ENCODE measurements at regions not wholly inside any gene's neighbourhood (a gene's known extent, or its start where the extent isn't known, plus 50 kb on each side); places are given as distances from the start of the nearest gene placed in this dataset.

- H3K27ac ChIP-seq (ENCODE audit: insufficient read length, low read depth, low read length), result no peak overlapping the region
- H2BK120ac ChIP-seq (ENCODE audit: low read depth, low read length, poor library complexity, severe bottlenecking), result no peak overlapping the region
- no peak overlapping the region for H3K4ac ChIP-seq (ENCODE audit: low read depth, low read length)
- no peak overlapping the region for H3K4me2 ChIP-seq (ENCODE audit: insufficient read depth, insufficient read length, low read length)
- no peak overlapping the region for H2BK20ac ChIP-seq (ENCODE audit: low read depth, low read length, poor library complexity, severe bottlenecking)
- no peaks in the 10 kb centered on the region for H3K23me2 ChIP-seq (ENCODE audit: insufficient read length, low read depth, low read length, poor library complexity, severe bottlenecking)
- no CpG with 5 or more reads among the region's 1 CpG for WGBS (ENCODE audit: extremely low coverage, insufficient read length, low lambda C conversion rate)
- H2BK12ac ChIP-seq (ENCODE audit: insufficient read length, low read depth, low read length), result no peak overlapping the region
- H2BK5ac ChIP-seq (ENCODE audit: insufficient read length, low read length), result no peak overlapping the region
- Mint-ChIP-seq H3K9me3 (peaks cover 16 to 18% of the 10 kb centered on the region in 2 experiments), H3K27ac (no peak overlapping the region), H3K36me3 (ENCODE audit: insufficient read depth in 1 of 3, low read depth in 3 of 3) (peaks cover 7 to 15% (median 10%) of the 10 kb centered on the region in 3 experiments), H3K4me1 (peaks cover 11 to 12% of the 10 kb centered on the region in 2 experiments; a peak in 3 of 4 replicates), H3K27me3 (ENCODE audit: low read depth) (no peaks in the 10 kb centered on the region), H3K4me3 (no peak overlapping the region)
- H2AFZ ChIP-seq (ENCODE audit: low read length), result no peak overlapping the region
- H4K91ac ChIP-seq (ENCODE audit: insufficient read length, low read depth, low read length), result no peak overlapping the region
- no peak overlapping the region for H2BK15ac ChIP-seq (ENCODE audit: low read depth, low read length)
- no peaks in the 10 kb centered on the region for H3K27me3 ChIP-seq (ENCODE audit: insufficient read depth, low read length)
- no peaks in the 10 kb centered on the region for H3K79me2 ChIP-seq (ENCODE audit: insufficient read depth, low read length)
- H3T11ph ChIP-seq (ENCODE audit: low read length), result no peak overlapping the region
- no peaks in the 10 kb centered on the region for H4K20me1 ChIP-seq (ENCODE audit: control insufficient read depth, insufficient read depth, insufficient read length)
- H3K9ac ChIP-seq (ENCODE audit: extremely low read depth, insufficient read length, low read length), result no peak overlapping the region
- no peaks in the 10 kb centered on the region for H3K79me1 ChIP-seq (ENCODE audit: insufficient read depth, low read depth, low read length, poor library complexity, severe bottlenecking)
- no peaks in the 10 kb centered on the region for H3K9me3 ChIP-seq (ENCODE audit: control insufficient read depth, low read depth, low read length)
- H3K56ac ChIP-seq (ENCODE audit: insufficient read length, low read depth, low read length), result no peak overlapping the region
- no peak overlapping the region for H3K14ac ChIP-seq (ENCODE audit: insufficient read depth, low read length)
- H3K18ac ChIP-seq (ENCODE audit: insufficient read length, low read depth, low read length), result no peak overlapping the region
- no peak for DNase-seq
- H3K4me1 ChIP-seq (ENCODE audit: insufficient read depth, low read length), result peaks cover 4% of the 10 kb centered on the region; the same call in 1 of the 2 replicates
- no peak overlapping the region for H2AK5ac ChIP-seq (ENCODE audit: insufficient read length, low read length)
- no peak for TF ChIP-seq CTCF (conservative IDR thresholded peaks at IDR 0.05)
- H4K5ac ChIP-seq (ENCODE audit: insufficient read length, low read depth, low read length), result no peak overlapping the region
- H3K23ac ChIP-seq (ENCODE audit: insufficient read length, low read depth, low read length), result no peak overlapping the region
- no peak overlapping the region for H4K8ac ChIP-seq (replicated peaks; ENCODE audit: insufficient read length, low read depth, low read length)
These were observed 156.5 kb downstream of the KCTD12 start for GRCh38 chr13:76729691-76730090.
